ENCODE measurements at regions not wholly inside any gene's neighbourhood (a gene's known extent, or its start where the extent isn't known, plus 50 kb on each side); places are given as distances from the start of the nearest gene placed in this dataset.

GRCh38 chr4:147303174-147303872 lies 177.6 kb upstream of the EDNRA start:
- no peak overlapping the region for H3K23ac ChIP-seq (ENCODE audit: low read depth, low read length, poor library complexity)
- no peaks in the 10 kb centered on the region for H3K27me3 ChIP-seq (ENCODE audit: control insufficient read depth in 3 of 3, insufficient read depth in 3 of 3, low read depth in 1 of 3, low read length in 3 of 3)
- H4K8ac ChIP-seq (ENCODE audit: low read depth, low read length) = no peak overlapping the region
- H3K4me2 ChIP-seq (ENCODE audit: insufficient read depth, low read length, poor library complexity, severe bottlenecking) = no peak overlapping the region
- H3K4me1 ChIP-seq (ENCODE audit: control insufficient read depth in 2 of 2, insufficient read depth in 1 of 2, low read depth in 1 of 2, low read length in 2 of 2) = no peaks in the 10 kb centered on the region
- H2AFZ ChIP-seq (ENCODE audit: low read length) = no peak overlapping the region
- H3K4me3 ChIP-seq (ENCODE audit: low read length in 2 of 2) = no peak overlapping the region
- no peak overlapping the region for H3K14ac ChIP-seq (ENCODE audit: low read length)
- H3K27ac ChIP-seq (replicated peaks; ENCODE audit: low read length) = no peak overlapping the region
- H3K79me1 ChIP-seq (ENCODE audit: low read depth, low read length) = no peaks in the 10 kb centered on the region
- H2BK12ac ChIP-seq (ENCODE audit: low read length) = no peak overlapping the region
- H2BK5ac ChIP-seq (ENCODE audit: low read length) = no peak overlapping the region
- no peak overlapping the region for H2AK5ac ChIP-seq (ENCODE audit: low read depth, low read length)
- no peaks in the 10 kb centered on the region for H3K36me3 ChIP-seq (replicated peaks in 1 of 2; ENCODE audit: control insufficient read depth in 2 of 2, insufficient read depth in 2 of 2, low read length in 2 of 2)
- H2BK15ac ChIP-seq (ENCODE audit: low read length) = no peak overlapping the region
- H4K91ac ChIP-seq (ENCODE audit: low read depth, low read length, poor library complexity) = no peak overlapping the region
- DNase-seq (ENCODE audit: low spot score) = no peak
- H3K9ac ChIP-seq (ENCODE audit: low read depth, low read length, poor library complexity) = no peak overlapping the region
- H3K4ac ChIP-seq (ENCODE audit: low read length) = no peak overlapping the region
- WGBS, 2 donors (ENCODE audit: extremely low coverage in 2 of 2, insufficient read length in 2 of 2, insufficient replicate concordance in 1 of 2) = no CpG with 5 or more reads among the region's 5 CpGs
- H2BK120ac ChIP-seq (ENCODE audit: low read depth, low read length) = no peak overlapping the region
- H3K9me3 ChIP-seq (replicated peaks in 1 of 2; ENCODE audit: control insufficient read depth in 2 of 2, insufficient read depth in 1 of 2, low read depth in 1 of 2, low read length in 2 of 2) = no peaks in the 10 kb centered on the region
- no peak overlapping the region for H3K18ac ChIP-seq (ENCODE audit: low read length)

GRCh38 chr4:147303873-147304229 lies 177.0 kb upstream of the EDNRA start:
- Histone ChIP-seq H3K14ac (ENCODE audit: low read length) (no peak overlapping the region), H3K4me3 (ENCODE audit: low read length in 2 of 2) (no peak overlapping the region), H3K27ac (replicated peaks; ENCODE audit: low read length) (no peak overlapping the region), H2BK15ac (ENCODE audit: low read length) (no peak overlapping the region), H2BK120ac (ENCODE audit: low read depth, low read length) (no peak overlapping the region), H3K4me1 (ENCODE audit: control insufficient read depth in 2 of 2, insufficient read depth in 1 of 2, low read depth in 1 of 2, low read length in 2 of 2) (no peaks in the 10 kb centered on the region), H3K4me2 (ENCODE audit: insufficient read depth, low read length, poor library complexity, severe bottlenecking) (no peak overlapping the region), H3K36me3 (replicated peaks in 1 of 2; ENCODE audit: control insufficient read depth in 2 of 2, insufficient read depth in 2 of 2, low read length in 2 of 2) (no peaks in the 10 kb centered on the region), H3K4ac (ENCODE audit: low read length) (no peak overlapping the region), H3K79me1 (ENCODE audit: low read depth, low read length) (no peaks in the 10 kb centered on the region), H3K9me3 (replicated peaks in 1 of 2; ENCODE audit: control insufficient read depth in 2 of 2, insufficient read depth in 1 of 2, low read depth in 1 of 2, low read length in 2 of 2) (no peaks in the 10 kb centered on the region), H2AFZ (ENCODE audit: low read length) (no peak overlapping the region), H4K8ac (ENCODE audit: low read depth, low read length) (no peak overlapping the region), H2BK5ac (ENCODE audit: low read length) (no peak overlapping the region), H3K27me3 (ENCODE audit: control insufficient read depth in 3 of 3, insufficient read depth in 3 of 3, low read depth in 1 of 3, low read length in 3 of 3) (no peaks in the 10 kb centered on the region), H3K9ac (ENCODE audit: low read depth, low read length, poor library complexity) (no peak overlapping the region), H2AK5ac (ENCODE audit: low read depth, low read length) (no peak overlapping the region), H3K18ac (ENCODE audit: low read length) (no peak overlapping the region), H3K23ac (ENCODE audit: low read depth, low read length, poor library complexity) (no peak overlapping the region), H2BK12ac (ENCODE audit: low read length) (no peak overlapping the region), H4K91ac (ENCODE audit: low read depth, low read length, poor library complexity) (no peak overlapping the region)
- WGBS, 2 donors (ENCODE audit: extremely low coverage in 2 of 2, insufficient read length in 2 of 2, insufficient replicate concordance in 1 of 2) = no CpG with 5 or more reads among the region's 3 CpGs
- DNase-seq (ENCODE audit: low spot score) = no peak

DNA sequence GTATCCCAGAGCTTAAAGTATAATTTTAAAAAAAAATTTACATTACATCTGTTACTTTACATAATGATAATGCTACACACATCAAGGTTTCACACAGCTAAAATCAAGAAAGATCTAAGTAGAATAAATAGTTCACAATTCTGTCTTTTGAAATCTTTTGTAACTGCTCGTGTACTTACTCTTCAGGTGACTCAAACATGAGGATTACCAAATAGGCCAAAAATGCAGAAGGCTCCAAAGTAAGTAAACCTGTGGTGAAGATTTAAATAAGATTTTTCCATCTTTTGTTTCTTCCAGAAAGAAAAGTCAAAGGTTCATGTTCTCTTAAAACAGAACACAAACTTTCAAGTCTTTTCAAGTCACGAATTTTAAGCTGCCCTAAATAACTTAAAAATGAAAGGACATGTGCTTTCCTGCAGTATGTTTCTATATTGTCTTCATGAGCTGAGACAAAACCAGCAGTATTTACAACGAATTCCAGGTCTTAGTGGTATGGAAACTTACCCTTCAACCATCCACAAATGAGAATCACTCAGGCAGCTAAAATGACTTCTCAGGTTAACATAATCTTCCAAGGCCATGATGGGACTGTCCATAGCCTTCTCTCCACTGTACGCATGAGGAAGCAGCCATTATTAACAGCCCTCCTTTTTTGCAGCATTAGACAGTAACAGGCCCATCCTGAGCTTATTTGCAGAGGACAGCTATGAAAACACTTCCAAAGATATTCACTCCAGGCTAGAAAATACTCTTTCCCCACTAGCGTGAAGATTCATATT lies 172.8 kb upstream of the EDNRA start:
- H2BK5ac ChIP-seq (ENCODE audit: low read length) = no peak overlapping the region
- no peak overlapping the region for H3K9ac ChIP-seq (ENCODE audit: low read depth, low read length, poor library complexity)
- H3K4me1 ChIP-seq (ENCODE audit: control insufficient read depth in 2 of 2, insufficient read depth in 1 of 2, low read depth in 1 of 2, low read length in 2 of 2) = peaks cover 0 to 4% of the 10 kb centered on the region in 2 donors
- no peak for DNase-seq (ENCODE audit: low spot score)
- no peak overlapping the region for H2BK15ac ChIP-seq (ENCODE audit: low read length)
- H3K4me3 ChIP-seq (ENCODE audit: low read length in 2 of 2) = no peak overlapping the region
- no CpG with 5 or more reads among the region's 5 CpGs for WGBS, 2 donors (ENCODE audit: extremely low coverage in 2 of 2, insufficient read length in 2 of 2, insufficient replicate concordance in 1 of 2)
- no peak overlapping the region for H2BK12ac ChIP-seq (ENCODE audit: low read length)
- H3K4ac ChIP-seq (ENCODE audit: low read length) = no peak overlapping the region
- no peak overlapping the region for H3K18ac ChIP-seq (ENCODE audit: low read length)
- no peak overlapping the region for H4K91ac ChIP-seq (ENCODE audit: low read depth, low read length, poor library complexity)
- H3K27me3 ChIP-seq (ENCODE audit: control insufficient read depth in 3 of 3, insufficient read depth in 3 of 3, low read depth in 1 of 3, low read length in 3 of 3) = no peaks in the 10 kb centered on the region
- H2BK120ac ChIP-seq (ENCODE audit: low read depth, low read length) = no peak overlapping the region
- H3K23ac ChIP-seq (ENCODE audit: low read depth, low read length, poor library complexity) = no peak overlapping the region
- H4K8ac ChIP-seq (ENCODE audit: low read depth, low read length) = no peak overlapping the region
- no peak overlapping the region for H3K4me2 ChIP-seq (ENCODE audit: insufficient read depth, low read length, poor library complexity, severe bottlenecking)
- no peak overlapping the region for H2AK5ac ChIP-seq (ENCODE audit: low read depth, low read length)
- H3K9me3 ChIP-seq (replicated peaks in 1 of 2; ENCODE audit: control insufficient read depth in 2 of 2, insufficient read depth in 1 of 2, low read depth in 1 of 2, low read length in 2 of 2) = no peaks in the 10 kb centered on the region
- no peaks in the 10 kb centered on the region for H3K36me3 ChIP-seq (replicated peaks in 1 of 2; ENCODE audit: control insufficient read depth in 2 of 2, insufficient read depth in 2 of 2, low read length in 2 of 2)
- no peak overlapping the region for H2AFZ ChIP-seq (ENCODE audit: low read length)
- no peak overlapping the region for H3K27ac ChIP-seq (replicated peaks; ENCODE audit: low read length)
- H3K14ac ChIP-seq (ENCODE audit: low read length) = no peak overlapping the region
- H3K79me1 ChIP-seq (ENCODE audit: low read depth, low read length) = no peaks in the 10 kb centered on the region

- Histone ChIP-seq H3K23ac (ENCODE audit: low read depth, low read length, poor library complexity) (no peak overlapping the region), H4K91ac (ENCODE audit: low read depth, low read length, poor library complexity) (no peak overlapping the region), H2BK15ac (ENCODE audit: low read length) (no peak overlapping the region), H2AFZ (ENCODE audit: low read length) (no peak overlapping the region), H2AK5ac (ENCODE audit: low read depth, low read length) (no peak overlapping the region), H3K27me3 (ENCODE audit: control insufficient read depth in 3 of 3, insufficient read depth in 3 of 3, low read depth in 1 of 3, low read length in 3 of 3) (no peaks in the 10 kb centered on the region), H3K27ac (replicated peaks; ENCODE audit: low read length) (no peak overlapping the region), H3K9me3 (replicated peaks in 1 of 2; ENCODE audit: control insufficient read depth in 2 of 2, insufficient read depth in 1 of 2, low read depth in 1 of 2, low read length in 2 of 2) (no peaks in the 10 kb centered on the region), H3K36me3 (replicated peaks in 1 of 2; ENCODE audit: control insufficient read depth in 2 of 2, insufficient read depth in 2 of 2, low read length in 2 of 2) (no peaks in the 10 kb centered on the region), H3K4me2 (ENCODE audit: insufficient read depth, low read length, poor library complexity, severe bottlenecking) (no peak overlapping the region), H4K8ac (ENCODE audit: low read depth, low read length) (no peak overlapping the region), H3K14ac (ENCODE audit: low read length) (no peak overlapping the region), H3K18ac (ENCODE audit: low read length) (no peak overlapping the region), H3K4ac (ENCODE audit: low read length) (no peak overlapping the region), H3K79me1 (ENCODE audit: low read depth, low read length) (no peaks in the 10 kb centered on the region), H3K9ac (ENCODE audit: low read depth, low read length, poor library complexity) (no peak overlapping the region), H2BK120ac (ENCODE audit: low read depth, low read length) (no peak overlapping the region), H3K4me3 (ENCODE audit: low read length in 2 of 2) (no peak overlapping the region), H3K4me1 (ENCODE audit: control insufficient read depth in 2 of 2, insufficient read depth in 1 of 2, low read depth in 1 of 2, low read length in 2 of 2) (peaks cover 0 to 4% of the 10 kb centered on the region in 2 donors), H2BK5ac (ENCODE audit: low read length) (no peak overlapping the region), H2BK12ac (ENCODE audit: low read length) (no peak overlapping the region)
- no peak for DNase-seq (ENCODE audit: low spot score)
- WGBS, 2 donors (ENCODE audit: extremely low coverage in 2 of 2, insufficient read length in 2 of 2, insufficient replicate concordance in 1 of 2) = no CpG with 5 or more reads among the region's 4 CpGs
Observed at GRCh38 chr4:147309434-147309833, 171.5 kb upstream of the EDNRA start.

Data from neuronal stem cell (in vitro differentiated cells).